ENCODE measurements at regions not wholly inside any gene's neighbourhood (a gene's known extent, or its start where the extent isn't known, plus 50 kb on each side); places are given as distances from the start of the nearest gene placed in this dataset.

DNA sequence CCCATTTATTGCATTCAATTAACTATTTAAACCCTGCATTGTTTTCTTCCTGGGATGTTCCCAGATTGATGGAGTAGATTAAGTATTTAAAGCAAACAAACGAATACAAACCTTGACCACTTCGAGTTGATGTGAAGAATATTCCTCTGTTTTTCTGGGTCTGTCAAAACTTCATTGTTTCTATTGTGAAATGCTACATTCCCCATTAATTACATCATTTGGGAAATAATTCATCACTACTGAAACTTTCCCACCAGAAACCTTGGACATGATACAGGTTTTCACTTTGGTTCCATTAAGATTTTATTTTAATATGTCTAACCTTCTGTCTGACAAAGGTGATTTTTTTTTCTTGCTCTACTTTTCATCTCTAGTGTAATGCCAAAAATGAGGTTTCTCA is 365.1 kb upstream of the ETAA1 start:
- Histone ChIP-seq H3K4me1 (peaks cover 0 to 23% (median 15%) of the 10 kb centered on the region in 4 donors), H3K4me3 (no peak overlapping the region), H3K36me3 (no peaks in the 10 kb centered on the region), H3K9me3 (no peaks in the 10 kb centered on the region), H3K27ac (replicated peaks in 1 of 4) (no peak overlapping the region), H3K27me3 (no peaks in the 10 kb centered on the region)
- intact Hi-C loops (cut with DNase I) = no loop called here
- WGBS = 61% methylated on average over 2 of the region's 2 CpGs
- TF ChIP-seq EP300 (IDR thresholded peaks at IDR 0.05) = no peak
- TF ChIP-seq, protein P1, sequence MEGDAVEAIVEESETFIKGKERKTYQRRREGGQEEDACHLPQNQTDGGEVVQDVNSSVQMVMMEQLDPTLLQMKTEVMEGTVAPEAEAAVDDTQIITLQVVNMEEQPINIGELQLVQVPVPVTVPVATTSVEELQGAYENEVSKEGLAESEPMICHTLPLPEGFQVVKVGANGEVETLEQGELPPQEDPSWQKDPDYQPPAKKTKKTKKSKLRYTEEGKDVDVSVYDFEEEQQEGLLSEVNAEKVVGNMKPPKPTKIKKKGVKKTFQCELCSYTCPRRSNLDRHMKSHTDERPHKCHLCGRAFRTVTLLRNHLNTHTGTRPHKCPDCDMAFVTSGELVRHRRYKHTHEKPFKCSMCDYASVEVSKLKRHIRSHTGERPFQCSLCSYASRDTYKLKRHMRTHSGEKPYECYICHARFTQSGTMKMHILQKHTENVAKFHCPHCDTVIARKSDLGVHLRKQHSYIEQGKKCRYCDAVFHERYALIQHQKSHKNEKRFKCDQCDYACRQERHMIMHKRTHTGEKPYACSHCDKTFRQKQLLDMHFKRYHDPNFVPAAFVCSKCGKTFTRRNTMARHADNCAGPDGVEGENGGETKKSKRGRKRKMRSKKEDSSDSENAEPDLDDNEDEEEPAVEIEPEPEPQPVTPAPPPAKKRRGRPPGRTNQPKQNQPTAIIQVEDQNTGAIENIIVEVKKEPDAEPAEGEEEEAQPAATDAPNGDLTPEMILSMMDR (IDR thresholded peaks at IDR 0.05) = no peak
- DNase-seq (ENCODE audit: extremely low spot score) = no peak

DNA sequence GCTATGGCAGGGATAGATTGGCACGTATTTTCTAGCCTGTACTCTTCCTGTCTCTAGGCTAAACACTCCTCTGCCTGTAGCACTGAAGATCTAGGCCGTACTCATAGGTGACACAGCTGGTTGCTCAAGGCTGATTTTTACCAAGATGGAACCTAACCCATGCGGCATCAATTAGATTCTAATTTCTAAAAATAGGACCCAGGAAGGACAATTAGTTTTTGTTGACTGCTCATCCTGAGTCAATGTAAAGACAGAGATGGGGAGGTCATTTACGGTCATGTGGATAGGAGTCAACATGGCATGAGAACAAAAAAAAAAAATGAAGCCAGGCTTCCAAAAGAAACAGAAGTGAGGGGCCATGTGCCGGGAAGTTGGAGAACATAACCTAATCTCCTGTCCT is 360.7 kb upstream of the ETAA1 start:
- DNase-seq (ENCODE audit: extremely low spot score) = no peak
- 81% methylated on average over 5 of the region's 5 CpGs for WGBS
- H3K27ac ChIP-seq (replicated peaks in 1 of 4) = no peak overlapping the region
- H3K4me3 ChIP-seq = no peak overlapping the region
- no peaks in the 10 kb centered on the region for H3K27me3 ChIP-seq
- intact Hi-C loops (cut with DNase I) = no loop called here
- TF ChIP-seq, protein P1 (IDR thresholded peaks at IDR 0.05) = no peak
- TF ChIP-seq POLR2AphosphoS5 (IDR thresholded peaks at IDR 0.05) (no peak), EP300 (IDR thresholded peaks at IDR 0.05) (no peak), POLR2A (IDR thresholded peaks at IDR 0.05; ENCODE audit: low read depth) (no peak)
- no peaks in the 10 kb centered on the region for H3K9me3 ChIP-seq
- peaks cover 0 to 31% (median 17%) of the 10 kb centered on the region in 4 donors for H3K4me1 ChIP-seq
- H3K36me3 ChIP-seq = no peaks in the 10 kb centered on the region

DNA sequence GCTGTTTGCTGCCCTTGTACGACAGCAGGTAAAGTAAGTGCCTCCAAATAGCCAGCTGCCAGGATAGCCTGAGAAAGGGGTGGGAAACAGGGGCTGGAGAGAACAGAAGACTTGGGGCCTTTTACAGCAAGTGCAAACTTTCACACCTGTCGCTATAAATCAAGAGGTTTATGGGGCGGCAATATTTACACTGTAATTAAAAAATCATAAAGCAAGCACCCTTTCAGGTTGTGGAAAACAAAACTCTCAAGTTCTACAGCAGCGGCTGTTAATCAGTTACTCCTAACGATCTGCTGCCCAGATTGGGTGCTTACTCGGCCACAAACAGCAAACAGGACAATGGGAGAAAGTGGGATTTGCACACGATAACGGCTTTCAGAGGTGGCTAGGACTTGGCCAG is 359.5 kb upstream of the ETAA1 start:
- WGBS = 92% methylated on average over 8 of the region's 8 CpGs
- peaks cover 0 to 31% (median 17%) of the 10 kb centered on the region in 4 donors for H3K4me1 ChIP-seq
- no peak overlapping the region for H3K27ac ChIP-seq (replicated peaks in 1 of 4)
- H3K9me3 ChIP-seq = no peaks in the 10 kb centered on the region
- no peaks in the 10 kb centered on the region for H3K27me3 ChIP-seq
- no peak overlapping the region for H3K4me3 ChIP-seq
- TF ChIP-seq, protein P1 (IDR thresholded peaks at IDR 0.05) = no peak
- TF ChIP-seq EP300 (IDR thresholded peaks at IDR 0.05) (no peak), POLR2AphosphoS5 (IDR thresholded peaks at IDR 0.05) (no peak), POLR2A (IDR thresholded peaks at IDR 0.05; ENCODE audit: low read depth) (no peak)
- intact Hi-C loops (cut with DNase I) = no loop called here
- DNase-seq (ENCODE audit: extremely low spot score) = no peak
- H3K36me3 ChIP-seq = no peaks in the 10 kb centered on the region

DNA sequence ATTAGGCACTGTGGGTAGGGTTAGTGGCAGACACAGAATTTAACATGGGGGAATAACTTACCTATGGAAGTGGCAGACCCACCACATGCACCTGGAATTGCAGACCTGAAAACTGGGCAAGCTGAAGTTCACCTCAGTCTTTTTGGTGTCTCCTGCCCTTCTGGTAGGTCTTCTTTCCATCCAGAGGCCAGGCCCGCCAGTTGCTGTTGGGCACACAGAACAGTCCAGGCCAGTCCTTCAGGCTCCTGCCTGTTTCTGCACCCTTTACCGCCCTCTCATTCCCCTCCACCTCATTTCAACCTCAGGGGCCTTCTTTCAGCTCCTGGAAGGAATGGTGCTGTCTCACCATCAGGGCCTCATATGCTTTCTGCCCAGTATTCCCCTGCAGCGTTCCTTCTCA is 358.9 kb upstream of the ETAA1 start:
- 94% methylated on average over 3 of the region's 3 CpGs for WGBS
- Histone ChIP-seq H3K9me3 (no peaks in the 10 kb centered on the region), H3K4me1 (peaks cover 0 to 31% (median 17%) of the 10 kb centered on the region in 4 donors), H3K4me3 (no peak overlapping the region), H3K36me3 (no peaks in the 10 kb centered on the region), H3K27me3 (no peaks in the 10 kb centered on the region), H3K27ac (replicated peaks in 1 of 4) (no peak overlapping the region)
- no peak for DNase-seq (ENCODE audit: extremely low spot score)
- TF ChIP-seq EP300 (IDR thresholded peaks at IDR 0.05) (no peak), POLR2AphosphoS5 (IDR thresholded peaks at IDR 0.05) (no peak), POLR2A (IDR thresholded peaks at IDR 0.05; ENCODE audit: low read depth) (no peak)
- TF ChIP-seq, protein P1 (IDR thresholded peaks at IDR 0.05) = no peak
- intact Hi-C loops (cut with DNase I) = no loop called here

DNA sequence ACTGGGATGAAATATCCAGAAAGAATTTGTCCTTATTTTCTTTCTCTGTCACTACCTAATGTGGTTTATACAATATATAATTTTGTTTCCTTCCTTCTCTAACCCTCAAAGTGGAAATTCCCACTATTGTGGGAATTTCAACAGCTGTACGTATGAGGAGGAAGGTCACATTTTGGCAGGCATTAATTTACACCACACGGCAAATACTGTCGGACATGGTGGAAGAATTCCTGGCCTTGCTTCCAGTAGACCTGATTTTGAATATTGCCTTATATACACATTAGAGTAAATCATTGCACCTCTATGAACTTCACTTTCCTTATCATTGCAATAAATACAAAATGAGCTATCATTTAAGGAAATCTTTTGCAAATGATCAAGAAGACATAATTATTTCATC is 358.1 kb upstream of the ETAA1 start:
- H3K4me1 ChIP-seq = peaks cover 0 to 31% (median 12%) of the 10 kb centered on the region in 4 donors
- TF ChIP-seq POLR2A (IDR thresholded peaks at IDR 0.05; ENCODE audit: low read depth) (no peak), POLR2AphosphoS5 (IDR thresholded peaks at IDR 0.05) (no peak), EP300 (IDR thresholded peaks at IDR 0.05) (no peak)
- TF ChIP-seq, protein P1 (IDR thresholded peaks at IDR 0.05) = no peak
- H3K27me3 ChIP-seq = no peaks in the 10 kb centered on the region
- H3K27ac ChIP-seq (replicated peaks in 1 of 4) = no peak overlapping the region
- WGBS = 95% methylated on average over 3 of the region's 3 CpGs
- DNase-seq (ENCODE audit: extremely low spot score) = no peak
- H3K36me3 ChIP-seq = no peaks in the 10 kb centered on the region
- intact Hi-C loops (cut with DNase I) = no loop called here
- no peaks in the 10 kb centered on the region for H3K9me3 ChIP-seq
- H3K4me3 ChIP-seq = no peak overlapping the region

Data from esophagus muscularis mucosa (tissue), 4 donors.